Sigmoid colon (tissue), 6 donors: ENCODE measurements at regions not wholly inside any gene's neighbourhood (a gene's known extent, or its start where the extent isn't known, plus 50 kb on each side); places are given as distances from the start of the nearest gene placed in this dataset.

Experiments
- DNase-seq: peaks from one replicate; pipeline ENCODE4 v3.0.0-alpha.2; 2019
- H3K27ac ChIP-seq, 4 donors: fragments of 200-600 bp; sonication (generic); one replicate each; pipeline ENCODE4 v1.5.1; 2016 to 2019; ENCODE audit warnings: mild to moderate bottlenecking in 1 of 4
- H3K27me3 ChIP-seq, 3 donors: fragments of 200-600 bp; sonication (generic); one replicate each; pipeline ENCODE4 v1.5.1; 2019; ENCODE audit warnings: mild to moderate bottlenecking in 1 of 3
- H3K36me3 ChIP-seq, 4 donors: fragments of 200-600 bp; sonication (generic); one replicate each; pipeline ENCODE4 v1.5.1; 2016 to 2019
- H3K4me1 ChIP-seq, 4 donors: fragments of 200-600 bp; sonication (generic); one replicate each; pipeline ENCODE4 v1.5.1; 2017 to 2019
- H3K4me3 ChIP-seq, 4 donors: fragments of 200-600 bp; sonication (generic); one replicate each; pipeline ENCODE4 v1.5.1; 2017 to 2019; ENCODE audit warnings: mild to moderate bottlenecking in 2 of 4, moderate library complexity in 1 of 4
- H3K9me3 ChIP-seq, 4 donors: fragments of 200-600 bp in 3 of 4; sonication (generic) in 3 of 4; one replicate each; pipeline versions ENCODE4 v1.5.1 to v1.6.1; 2013 to 2019
- EP300 ChIP-seq, 4 donors: sonication (generic); formaldehyde crosslinking; IDR thresholded peaks; one replicate each; pipeline ENCODE4 v1.6.1; 2017; ENCODE audit warnings: antibody characterized with exemption in 4 of 4
- POLR2A ChIP-seq, 2 donors: fragments of 450-650 bp; IDR thresholded peaks; one replicate each; pipeline ENCODE4 v1.6.1; 2016; ENCODE audit warnings: antibody characterized with exemption in 2 of 2, mild to moderate bottlenecking in 2 of 2, moderate library complexity in 2 of 2
- POLR2AphosphoS5 ChIP-seq, 4 donors: sonication (generic); formaldehyde crosslinking; IDR thresholded peaks; one replicate each; pipeline ENCODE4 v1.6.1; 2017; ENCODE audit warnings: antibody characterized with exemption in 4 of 4
- whole genome bisulfite sequencing, 2 donors: extraction: QIAGEN DNeasy Blood & Tissue Kit; methylation state at CpG; one replicate each; pipeline ENCODE4 v1.1.7; 2013; 5-methylcytosine and 5-hydroxymethylcytosine counted together
- intact Hi-C: fragments of 100-400 bp; cut with DNase I; formaldehyde crosslinking; loops from one replicate; pipeline ENCODE4 v1.15.1; 2023
- TF ChIP-seq, protein P1 (sequence below), 4 experiments: fragments of 450-650 bp in 3 of 4; fragments of 200-600 bp in 1 of 4; IDR thresholded peaks; one replicate each; pipeline ENCODE4 v1.5.1; 2016 to 2019; ENCODE audit warnings: antibody characterized with exemption in 4 of 4, mild to moderate bottlenecking in 3 of 4, moderate library complexity in 2 of 4
- donor health status: healthy with polysubstance abuse.
- donor health status: healthy.

DNA sequence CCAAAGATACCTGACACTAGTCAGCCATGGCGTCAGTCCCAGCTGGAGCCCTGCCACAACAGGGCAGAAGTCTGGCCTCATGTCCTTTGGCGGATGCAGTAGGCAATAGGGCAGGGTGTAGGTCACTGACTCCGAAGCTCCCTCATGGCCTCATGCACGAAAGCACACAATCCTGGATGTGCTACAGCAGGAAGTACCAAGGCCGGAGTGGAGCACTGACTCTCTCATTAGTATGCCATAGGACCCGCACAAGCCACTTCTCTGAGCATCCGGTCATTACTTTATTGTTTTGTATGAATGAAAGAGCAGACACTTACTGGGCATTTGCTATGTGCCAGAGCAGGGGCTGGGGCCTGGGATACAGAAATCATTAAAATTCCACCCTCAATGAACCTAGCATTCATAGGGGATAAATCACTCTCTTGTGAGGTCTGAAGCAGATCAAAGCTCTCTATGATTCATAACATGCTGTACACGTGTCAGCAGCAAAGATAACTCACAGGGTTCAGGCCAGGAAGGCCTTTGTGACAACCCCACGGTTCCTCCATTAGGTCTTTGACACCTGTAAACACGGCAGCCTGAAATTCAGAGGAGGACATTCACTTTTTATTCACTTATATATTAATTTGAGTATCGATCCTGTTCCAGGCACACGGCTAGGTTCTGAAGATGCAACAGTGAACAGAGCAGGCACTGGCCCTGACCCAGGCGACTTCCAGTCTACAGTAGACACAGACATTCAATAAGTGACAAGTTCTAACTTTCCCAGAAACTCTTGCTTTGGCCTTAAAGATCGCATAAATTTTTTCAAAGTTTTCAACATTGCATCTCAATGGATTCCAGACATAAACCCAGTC lies 357.9 kb upstream of the USP24 start:
- H3K9me3 ChIP-seq: no peaks in the 10 kb centered on the region
- H3K4me1 ChIP-seq: peaks cover 0 to 17% (median 10%) of the 10 kb centered on the region in 4 donors
- H3K27ac ChIP-seq: no peak overlapping the region
- intact Hi-C loops: no loop called here
- no peak overlapping the region for H3K4me3 ChIP-seq
- H3K27me3 ChIP-seq: no peaks in the 10 kb centered on the region
- no peak for DNase-seq
- no peaks in the 10 kb centered on the region for H3K36me3 ChIP-seq
- WGBS, 2 donors: 89% methylated on average over 14 of the region's 14 CpGs
- TF ChIP-seq POLR2AphosphoS5 (IDR thresholded peaks at IDR 0.05): no peak

DNA sequence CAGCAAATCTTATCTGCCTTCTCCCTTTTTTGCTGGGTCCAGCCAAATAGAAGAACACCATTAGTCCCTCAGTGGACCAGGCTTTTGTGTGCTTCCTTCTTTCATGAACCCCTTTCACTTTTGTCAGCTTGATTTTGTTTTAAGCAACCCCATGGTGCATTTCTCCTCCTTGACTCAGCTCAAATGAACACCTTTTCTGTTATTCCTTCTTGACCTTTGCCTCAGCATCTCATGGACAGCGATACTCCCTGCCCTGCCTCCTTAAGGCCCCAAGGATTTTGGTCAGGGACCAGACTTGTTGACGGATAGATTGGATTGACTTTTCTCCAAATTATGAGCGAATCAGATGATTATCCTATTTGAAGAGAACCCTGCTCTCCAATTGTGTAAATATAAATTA lies 356.6 kb upstream of the USP24 start:
- Histone ChIP-seq H3K36me3 (no peaks in the 10 kb centered on the region), H3K27ac (no peak overlapping the region), H3K4me1 (peaks cover 0 to 17% (median 10%) of the 10 kb centered on the region in 4 donors), H3K27me3 (no peaks in the 10 kb centered on the region), H3K9me3 (no peaks in the 10 kb centered on the region), H3K4me3 (no peak overlapping the region)
- WGBS, 2 donors: 84 to 86% methylated on average over 3 of the region's 3 CpGs
- intact Hi-C loops: no loop called here
- no peak for TF ChIP-seq POLR2A (IDR thresholded peaks at IDR 0.05)
- no peak for TF ChIP-seq POLR2AphosphoS5 (IDR thresholded peaks at IDR 0.05)
- TF ChIP-seq, protein P1, sequence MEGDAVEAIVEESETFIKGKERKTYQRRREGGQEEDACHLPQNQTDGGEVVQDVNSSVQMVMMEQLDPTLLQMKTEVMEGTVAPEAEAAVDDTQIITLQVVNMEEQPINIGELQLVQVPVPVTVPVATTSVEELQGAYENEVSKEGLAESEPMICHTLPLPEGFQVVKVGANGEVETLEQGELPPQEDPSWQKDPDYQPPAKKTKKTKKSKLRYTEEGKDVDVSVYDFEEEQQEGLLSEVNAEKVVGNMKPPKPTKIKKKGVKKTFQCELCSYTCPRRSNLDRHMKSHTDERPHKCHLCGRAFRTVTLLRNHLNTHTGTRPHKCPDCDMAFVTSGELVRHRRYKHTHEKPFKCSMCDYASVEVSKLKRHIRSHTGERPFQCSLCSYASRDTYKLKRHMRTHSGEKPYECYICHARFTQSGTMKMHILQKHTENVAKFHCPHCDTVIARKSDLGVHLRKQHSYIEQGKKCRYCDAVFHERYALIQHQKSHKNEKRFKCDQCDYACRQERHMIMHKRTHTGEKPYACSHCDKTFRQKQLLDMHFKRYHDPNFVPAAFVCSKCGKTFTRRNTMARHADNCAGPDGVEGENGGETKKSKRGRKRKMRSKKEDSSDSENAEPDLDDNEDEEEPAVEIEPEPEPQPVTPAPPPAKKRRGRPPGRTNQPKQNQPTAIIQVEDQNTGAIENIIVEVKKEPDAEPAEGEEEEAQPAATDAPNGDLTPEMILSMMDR (IDR thresholded peaks at IDR 0.05): no peak
- no peak for TF ChIP-seq EP300 (IDR thresholded peaks at IDR 0.05)
- no peak for DNase-seq

DNA sequence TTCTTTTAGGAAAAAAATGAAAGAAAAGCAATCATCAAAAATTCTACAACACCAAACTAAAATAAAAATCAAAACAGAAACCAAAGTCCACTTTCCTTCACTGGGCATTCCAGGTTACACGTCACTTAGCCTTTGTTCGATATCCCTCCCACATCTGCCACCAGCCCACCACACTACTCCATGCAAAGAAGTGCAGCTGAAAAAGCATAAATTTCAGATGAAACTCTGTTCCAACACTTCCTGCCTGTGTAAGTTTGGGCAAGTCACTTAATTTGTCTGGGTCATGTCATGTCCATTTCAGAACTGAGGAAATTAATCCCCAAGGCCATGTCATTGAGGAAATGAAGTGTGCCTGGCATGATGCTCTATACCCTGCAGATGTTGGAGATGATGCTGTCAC lies 354.3 kb upstream of the USP24 start:
- no peak overlapping the region for H3K27ac ChIP-seq
- TF ChIP-seq POLR2AphosphoS5 (IDR thresholded peaks at IDR 0.05) (no peak), EP300 (IDR thresholded peaks at IDR 0.05) (no peak), POLR2A (IDR thresholded peaks at IDR 0.05) (no peak)
- TF ChIP-seq, protein P1 (IDR thresholded peaks at IDR 0.05): no peak
- DNase-seq: no peak
- H3K4me3 ChIP-seq: no peak overlapping the region
- no peaks in the 10 kb centered on the region for H3K9me3 ChIP-seq
- 85 to 95% methylated on average over 2 of the region's 2 CpGs for WGBS, 2 donors
- H3K36me3 ChIP-seq: no peaks in the 10 kb centered on the region
- intact Hi-C loops: no loop called here
- H3K4me1 ChIP-seq: no peaks in the 10 kb centered on the region
- H3K27me3 ChIP-seq: no peaks in the 10 kb centered on the region

DNA sequence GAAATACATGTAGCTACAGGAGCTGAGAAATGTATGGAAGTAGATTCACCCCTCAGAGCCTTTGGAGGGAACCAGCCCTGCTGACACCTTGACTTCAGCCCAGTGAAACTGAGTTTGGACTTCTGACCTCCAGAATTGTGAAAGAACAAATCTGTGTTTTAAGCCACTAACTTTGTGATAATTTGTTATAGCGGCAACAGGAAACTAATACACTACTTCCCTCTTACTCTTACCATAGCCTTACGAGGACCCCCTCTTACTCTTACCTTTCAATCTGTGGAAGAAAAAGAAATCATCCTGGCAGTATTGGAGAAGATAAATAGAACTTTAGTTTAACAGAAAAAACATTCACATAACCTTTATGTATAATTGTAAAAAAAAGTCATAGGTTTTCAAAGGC lies 353.6 kb upstream of the USP24 start:
- WGBS, 2 donors: 76 to 91% methylated on average over 2 of the region's 2 CpGs
- Histone ChIP-seq H3K36me3 (no peaks in the 10 kb centered on the region), H3K4me3 (no peak overlapping the region), H3K4me1 (no peaks in the 10 kb centered on the region), H3K27ac (no peak overlapping the region), H3K27me3 (no peaks in the 10 kb centered on the region), H3K9me3 (no peaks in the 10 kb centered on the region)
- DNase-seq: no peak
- intact Hi-C loops: no loop called here
- TF ChIP-seq, protein P1 (IDR thresholded peaks at IDR 0.05): no peak
- no peak for TF ChIP-seq POLR2AphosphoS5 (IDR thresholded peaks at IDR 0.05)

DNA sequence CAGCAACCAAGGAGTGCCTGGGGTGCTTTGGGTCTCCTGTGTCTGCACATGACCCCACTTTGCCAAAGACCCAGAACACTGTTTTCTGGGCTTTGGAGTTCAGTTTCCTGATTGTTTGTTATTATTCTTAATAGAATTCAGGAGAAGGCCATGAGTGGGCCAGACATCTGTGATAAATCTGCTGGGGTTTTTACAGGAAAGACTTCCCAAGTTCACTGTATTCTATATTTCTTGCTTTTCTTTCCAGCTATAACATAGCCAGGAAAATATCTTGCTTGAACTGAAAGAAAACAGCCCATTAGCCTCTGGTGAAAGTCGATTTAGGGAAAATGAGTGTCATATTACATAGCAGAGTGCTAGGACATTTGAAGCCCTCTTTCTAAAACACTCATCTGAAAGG lies 345.1 kb upstream of the USP24 start:
- Histone ChIP-seq H3K4me1 (no peaks in the 10 kb centered on the region), H3K4me3 (no peak overlapping the region), H3K36me3 (no peaks in the 10 kb centered on the region), H3K27ac (no peak overlapping the region), H3K9me3 (no peaks in the 10 kb centered on the region), H3K27me3 (no peaks in the 10 kb centered on the region)
- TF ChIP-seq POLR2AphosphoS5 (IDR thresholded peaks at IDR 0.05) (no peak), POLR2A (IDR thresholded peaks at IDR 0.05) (no peak), EP300 (IDR thresholded peaks at IDR 0.05) (no peak)
- TF ChIP-seq, protein P1 (IDR thresholded peaks at IDR 0.05): no peak
- 49 to 67% methylated on average over 1 of the region's 1 CpG for WGBS, 2 donors
- no peak for DNase-seq
- intact Hi-C loops: no loop called here
